Activated CD4-positive, alpha-beta memory T cell treated with anti-CD3 and anti-CD28 coated beads for 36 hours (primary cell): ENCODE measurements at regions not wholly inside any gene's neighbourhood (a gene's known extent, or its start where the extent isn't known, plus 50 kb on each side); places are given as distances from the start of the nearest gene placed in this dataset.

ENCODE experiments used
- CTCF ChIA-PET: fragments of 350-600 bp; sonication (Branson Sonifier 250); formaldehyde crosslinking; loops from one replicate; lab custom pipeline; 2021; ENCODE audit warnings: antibody characterized with exemption, inconsistent platforms; lab: Charles Lee
- POLR2A ChIA-PET: fragments of 350-600 bp; sonication (Branson Sonifier 250); formaldehyde crosslinking; loops from one replicate; lab custom pipeline; 2021; ENCODE audit warnings: antibody characterized with exemption; lab: Charles Lee
- DNase-seq: peaks from one replicate; pipeline ENCODE4 v3.0.0-alpha.2; 2020
- H3K27ac Mint-ChIP-seq: one replicate; pipeline ENCODE4 v1.8.0; 2021; ENCODE audit warnings: mixed read lengths
- H3K27me3 Mint-ChIP-seq: one replicate; pipeline ENCODE4 v1.8.0; 2021; ENCODE audit warnings: mixed read lengths
- H3K36me3 Mint-ChIP-seq: one replicate; pipeline ENCODE4 v1.8.0; 2021; ENCODE audit warnings: mixed read lengths
- H3K4me1 Mint-ChIP-seq: one replicate; pipeline ENCODE4 v1.8.0; 2021; ENCODE audit warnings: low read depth, mixed read lengths
- H3K4me3 Mint-ChIP-seq: one replicate; pipeline ENCODE4 v1.8.0; 2021; ENCODE audit warnings: mild to moderate bottlenecking, mixed read lengths
- H3K9me3 Mint-ChIP-seq: one replicate; pipeline ENCODE4 v1.8.0; 2021; ENCODE audit warnings: mixed read lengths
- intact Hi-C: fragments of 100-400 bp; cut with micrococcal nuclease; formaldehyde crosslinking; loops from one replicate; pipeline ENCODE4 v1.15.1; 2023

GRCh38 chr12:77342253-77342652, 276.9 kb upstream of the E2F7 start:
- Mint-ChIP-seq H3K36me3 (no peaks in the 10 kb centered on the region), H3K4me1 (no peaks in the 10 kb centered on the region), H3K27ac (no peak overlapping the region), H3K27me3 (no peaks in the 10 kb centered on the region), H3K4me3 (no peak overlapping the region), H3K9me3 (no peaks in the 10 kb centered on the region)
- ChIA-PET CTCF (no interaction called here), POLR2A (no interaction called here)
- DNase-seq, result no peak
- intact Hi-C loops, result no loop called here

GRCh38 chr12:77339610-77340009, 274.2 kb upstream of the E2F7 start:
- no peak overlapping the region for H3K4me3 Mint-ChIP-seq
- no peak overlapping the region for H3K27ac Mint-ChIP-seq
- intact Hi-C loops, result no loop called here
- no peaks in the 10 kb centered on the region for H3K9me3 Mint-ChIP-seq
- H3K27me3 Mint-ChIP-seq, result no peaks in the 10 kb centered on the region
- H3K36me3 Mint-ChIP-seq, result no peaks in the 10 kb centered on the region
- DNase-seq, result no peak
- ChIA-PET CTCF (no interaction called here), POLR2A (no interaction called here)
- H3K4me1 Mint-ChIP-seq, result no peaks in the 10 kb centered on the region

- Mint-ChIP-seq H3K27me3 (no peaks in the 10 kb centered on the region), H3K36me3 (no peaks in the 10 kb centered on the region), H3K27ac (no peak overlapping the region), H3K4me1 (no peaks in the 10 kb centered on the region), H3K4me3 (no peak overlapping the region), H3K9me3 (no peaks in the 10 kb centered on the region)
- CTCF ChIA-PET, result no interaction called here
- no peak for DNase-seq
- POLR2A ChIA-PET, result no interaction called here
- intact Hi-C loops, result no loop called here
These were observed 272.0 kb upstream of the E2F7 start for GRCh38 chr12:77337362-77337761.

- no peaks in the 10 kb centered on the region for H3K36me3 Mint-ChIP-seq
- H3K9me3 Mint-ChIP-seq, result no peaks in the 10 kb centered on the region
- H3K4me1 Mint-ChIP-seq, result no peaks in the 10 kb centered on the region
- ChIA-PET POLR2A (no interaction called here), CTCF (no interaction called here)
- H3K4me3 Mint-ChIP-seq, result no peak overlapping the region
- no peak for DNase-seq
- H3K27me3 Mint-ChIP-seq, result no peaks in the 10 kb centered on the region
- intact Hi-C loops, result no loop called here
- H3K27ac Mint-ChIP-seq, result no peak overlapping the region
These were observed 269.4 kb upstream of the E2F7 start for GRCh38 chr12:77334806-77335205.

- no peak for DNase-seq
- Mint-ChIP-seq H3K4me3 (no peak overlapping the region), H3K9me3 (no peaks in the 10 kb centered on the region), H3K27ac (no peak overlapping the region), H3K36me3 (no peaks in the 10 kb centered on the region), H3K4me1 (peaks cover 6% of the 10 kb centered on the region), H3K27me3 (peaks cover 33% of the 10 kb centered on the region)
- intact Hi-C loops, result loop anchor here (10.0 kb wide), 1 partner anchor 264 kb away; the partner anchor contains the start of gene E2F7
- ChIA-PET POLR2A (no interaction called here), CTCF (no interaction called here)
These were observed 263.0 kb upstream of the E2F7 start for GRCh38 chr12:77328326-77328725.

GRCh38 chr12:77325511-77326236, 260.3 kb upstream of the E2F7 start:
- ChIA-PET CTCF (no interaction called here), POLR2A (no interaction called here)
- Mint-ChIP-seq H3K27ac (no peak overlapping the region), H3K9me3 (no peaks in the 10 kb centered on the region), H3K4me3 (peak overlapping the region; percentile 10), H3K27me3 (peaks cover 41% of the 10 kb centered on the region), H3K36me3 (no peaks in the 10 kb centered on the region), H3K4me1 (peaks cover 6% of the 10 kb centered on the region)
- intact Hi-C loops, result loop anchor here (10.0 kb wide), 1 partner anchor 261 kb away; the partner anchor contains the start of gene E2F7
- DNase-seq, result no peak

- CTCF ChIA-PET, result interaction anchor here (1.0 kb wide), 1 partner anchor 10 kb away, joined by 3 read pairs; no protein-coding TSS in a partner anchor
- Mint-ChIP-seq H3K4me3 (peak overlapping the region; percentile 51), H3K4me1 (peaks cover 6% of the 10 kb centered on the region), H3K27ac (no peak overlapping the region), H3K9me3 (no peaks in the 10 kb centered on the region), H3K27me3 (peaks cover 43% of the 10 kb centered on the region), H3K36me3 (no peaks in the 10 kb centered on the region)
- POLR2A ChIA-PET, result no interaction called here
- peak; percentile 48 for DNase-seq
- intact Hi-C loops, result loop anchor here (10.0 kb wide), 1 partner anchor 260 kb away; the partner anchor contains the start of gene E2F7
These were observed 259.5 kb upstream of the E2F7 start for GRCh38 chr12:77324763-77325468.

GRCh38 chr12:77324416-77324762, 259.0 kb upstream of the E2F7 start:
- DNase-seq, result no peak
- no peak overlapping the region for H3K27ac Mint-ChIP-seq
- CTCF ChIA-PET, result interaction anchor here (1.0 kb wide), 1 partner anchor 9 kb away, joined by 3 read pairs; no protein-coding TSS in a partner anchor
- peaks cover 43% of the 10 kb centered on the region for H3K27me3 Mint-ChIP-seq
- POLR2A ChIA-PET, result no interaction called here
- peaks cover 6% of the 10 kb centered on the region for H3K4me1 Mint-ChIP-seq
- intact Hi-C loops, result loop anchor here (10.0 kb wide), 1 partner anchor 260 kb away; the partner anchor contains the start of gene E2F7
- no peaks in the 10 kb centered on the region for H3K9me3 Mint-ChIP-seq
- no peaks in the 10 kb centered on the region for H3K36me3 Mint-ChIP-seq
- H3K4me3 Mint-ChIP-seq, result peak overlapping the region; percentile 11

- ChIA-PET POLR2A (no interaction called here), CTCF (interaction anchor here (1.0 kb wide), 1 partner anchor 9 kb away, joined by 3 read pairs; no protein-coding TSS in a partner anchor)
- DNase-seq, result no peak
- H3K9me3 Mint-ChIP-seq, result no peaks in the 10 kb centered on the region
- peaks cover 6% of the 10 kb centered on the region for H3K4me1 Mint-ChIP-seq
- H3K27me3 Mint-ChIP-seq, result peaks cover 42% of the 10 kb centered on the region
- H3K4me3 Mint-ChIP-seq, result no peak overlapping the region
- H3K27ac Mint-ChIP-seq, result no peak overlapping the region
- intact Hi-C loops, result loop anchor here (10.0 kb wide), 1 partner anchor 259 kb away; the partner anchor contains the start of gene E2F7
- no peaks in the 10 kb centered on the region for H3K36me3 Mint-ChIP-seq
These were observed 258.5 kb upstream of the E2F7 start for GRCh38 chr12:77323788-77324415.

GRCh38 chr12:77319166-77319565, 253.8 kb upstream of the E2F7 start:
- DNase-seq, result no peak
- Mint-ChIP-seq H3K4me3 (no peak overlapping the region), H3K36me3 (no peaks in the 10 kb centered on the region), H3K27me3 (peaks cover 20% of the 10 kb centered on the region), H3K4me1 (no peaks in the 10 kb centered on the region), H3K9me3 (no peaks in the 10 kb centered on the region), H3K27ac (no peak overlapping the region)
- intact Hi-C loops, result no loop called here
- ChIA-PET CTCF (no interaction called here), POLR2A (interaction anchor here (0.6 kb wide), 1 partner anchor 1250 kb away, joined by 3 read pairs; no protein-coding TSS in a partner anchor)

- CTCF ChIA-PET, result interaction anchor here (1.4 kb wide), 1 partner anchor 9 kb away, joined by 3 read pairs; no protein-coding TSS in a partner anchor
- POLR2A ChIA-PET, result no interaction called here
- peaks cover 4% of the 10 kb centered on the region for H3K27me3 Mint-ChIP-seq
- H3K4me3 Mint-ChIP-seq, result no peak overlapping the region
- H3K9me3 Mint-ChIP-seq, result no peaks in the 10 kb centered on the region
- no peak for DNase-seq
- intact Hi-C loops, result no loop called here
- no peaks in the 10 kb centered on the region for H3K36me3 Mint-ChIP-seq
- H3K27ac Mint-ChIP-seq, result no peak overlapping the region
- H3K4me1 Mint-ChIP-seq, result no peaks in the 10 kb centered on the region
These were observed 250.0 kb upstream of the E2F7 start for GRCh38 chr12:77315407-77315806.
